Epithelial cell of proximal tubule (primary cell): ENCODE measurements at regions not wholly inside any gene's neighbourhood (a gene's known extent, or its start where the extent isn't known, plus 50 kb on each side); places are given as distances from the start of the nearest gene placed in this dataset.

Experiments
- DNase-seq: peaks from one replicate; pipeline ENCODE4 v3.0.0-alpha.2; 2011; ENCODE audit warnings: low read depth
- H3K4me3 ChIP-seq: 2 replicates; pipeline ENCODE4 v1.5.1; 2011; ENCODE audit warnings: low read depth, mild to moderate bottlenecking, low read length
- TF ChIP-seq, protein P1 (sequence below): conservative IDR thresholded peaks from 2 replicates; pipeline ENCODE4 v1.5.1; 2012; ENCODE audit warnings: low read depth, mild to moderate bottlenecking, low read length

GRCh38 chr5:5089895-5090649, 50.1 kb upstream of the ADAMTS16 start:
- TF ChIP-seq, protein P1, sequence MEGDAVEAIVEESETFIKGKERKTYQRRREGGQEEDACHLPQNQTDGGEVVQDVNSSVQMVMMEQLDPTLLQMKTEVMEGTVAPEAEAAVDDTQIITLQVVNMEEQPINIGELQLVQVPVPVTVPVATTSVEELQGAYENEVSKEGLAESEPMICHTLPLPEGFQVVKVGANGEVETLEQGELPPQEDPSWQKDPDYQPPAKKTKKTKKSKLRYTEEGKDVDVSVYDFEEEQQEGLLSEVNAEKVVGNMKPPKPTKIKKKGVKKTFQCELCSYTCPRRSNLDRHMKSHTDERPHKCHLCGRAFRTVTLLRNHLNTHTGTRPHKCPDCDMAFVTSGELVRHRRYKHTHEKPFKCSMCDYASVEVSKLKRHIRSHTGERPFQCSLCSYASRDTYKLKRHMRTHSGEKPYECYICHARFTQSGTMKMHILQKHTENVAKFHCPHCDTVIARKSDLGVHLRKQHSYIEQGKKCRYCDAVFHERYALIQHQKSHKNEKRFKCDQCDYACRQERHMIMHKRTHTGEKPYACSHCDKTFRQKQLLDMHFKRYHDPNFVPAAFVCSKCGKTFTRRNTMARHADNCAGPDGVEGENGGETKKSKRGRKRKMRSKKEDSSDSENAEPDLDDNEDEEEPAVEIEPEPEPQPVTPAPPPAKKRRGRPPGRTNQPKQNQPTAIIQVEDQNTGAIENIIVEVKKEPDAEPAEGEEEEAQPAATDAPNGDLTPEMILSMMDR = no peak
- no peak overlapping the region for H3K4me3 ChIP-seq
- no peak for DNase-seq
